Mesothelial cell of epicardium (in vitro differentiated cells): ENCODE measurements at regions not wholly inside any gene's neighbourhood (a gene's known extent, or its start where the extent isn't known, plus 50 kb on each side); places are given as distances from the start of the nearest gene placed in this dataset.

Source experiments
- DNase-seq, 2 experiments: peaks; one replicate each; pipeline ENCODE4 v3.0.0; 2021; ENCODE audit warnings: low spot score in 2 of 2; ENCODE audit not compliant: unreplicated experiment in 2 of 2
- H3K27ac Mint-ChIP-seq: 2 replicates; pipeline ENCODE4 v1.8.0; 2021; ENCODE audit warnings: mixed read lengths
- H3K27me3 Mint-ChIP-seq: 2 replicates; pipeline ENCODE4 v1.8.0; 2021; ENCODE audit warnings: low read depth, mixed read lengths
- H3K36me3 Mint-ChIP-seq: 2 replicates; pipeline ENCODE4 v1.8.0; 2021; ENCODE audit warnings: mixed read lengths
- H3K4me1 Mint-ChIP-seq: 2 replicates; pipeline ENCODE4 v1.8.0; 2021; ENCODE audit warnings: mixed read lengths
- H3K4me3 Mint-ChIP-seq: 2 replicates; pipeline ENCODE4 v1.8.0; 2021; ENCODE audit warnings: mild to moderate bottlenecking, moderate library complexity, mixed read lengths
- H3K9me3 Mint-ChIP-seq: 2 replicates; pipeline ENCODE4 v1.8.0; 2021; ENCODE audit warnings: mixed read lengths
- CTCF ChIP-seq: fragments of 200-600 bp; sonication (generic); IDR thresholded peaks from one replicate; pipeline ENCODE4 v1.5.0; 2021; ENCODE audit warnings: antibody characterized with exemption; ENCODE audit not compliant: unreplicated experiment

GRCh38 chr12:42779186-42779859 is 189.8 kb upstream of the PRICKLE1 start:
- Mint-ChIP-seq H3K4me1 (peaks cover 39% of the 10 kb centered on the region), H3K9me3 (no peaks in the 10 kb centered on the region), H3K36me3 (no peaks in the 10 kb centered on the region), H3K27ac (no peak overlapping the region), H3K27me3 (no peaks in the 10 kb centered on the region), H3K4me3 (no peak overlapping the region)
- TF ChIP-seq CTCF, result no peak
- no peak for DNase-seq

- Mint-ChIP-seq H3K9me3 (peaks cover 5% of the 10 kb centered on the region), H3K36me3 (peaks cover 3% of the 10 kb centered on the region), H3K4me3 (no peak overlapping the region), H3K4me1 (peaks cover 30% of the 10 kb centered on the region), H3K27ac (no peak overlapping the region), H3K27me3 (no peaks in the 10 kb centered on the region)
- DNase-seq, result no peak
- TF ChIP-seq CTCF, result no peak
Observed at GRCh38 chr12:42776396-42776795, 186.8 kb upstream of the PRICKLE1 start.

- H3K36me3 Mint-ChIP-seq, result peaks cover 4% of the 10 kb centered on the region
- H3K4me3 Mint-ChIP-seq, result no peak overlapping the region
- H3K4me1 Mint-ChIP-seq, result peaks cover 15% of the 10 kb centered on the region
- no peak overlapping the region for H3K27ac Mint-ChIP-seq
- H3K9me3 Mint-ChIP-seq, result peaks cover 7% of the 10 kb centered on the region
- no peak for DNase-seq
- no peak for TF ChIP-seq CTCF
- no peaks in the 10 kb centered on the region for H3K27me3 Mint-ChIP-seq
Observed at GRCh38 chr12:42774238-42774637, 184.7 kb upstream of the PRICKLE1 start.

- no peaks in the 10 kb centered on the region for H3K27me3 Mint-ChIP-seq
- no peak for DNase-seq
- H3K9me3 Mint-ChIP-seq, result peaks cover 7% of the 10 kb centered on the region
- H3K4me1 Mint-ChIP-seq, result peaks cover 2% of the 10 kb centered on the region
- no peak overlapping the region for H3K4me3 Mint-ChIP-seq
- H3K27ac Mint-ChIP-seq, result no peak overlapping the region
- H3K36me3 Mint-ChIP-seq, result peaks cover 4% of the 10 kb centered on the region
- TF ChIP-seq CTCF, result no peak
Observed at GRCh38 chr12:42770261-42770660, 180.7 kb upstream of the PRICKLE1 start.

GRCh38 chr12:42769455-42769854 is 179.9 kb upstream of the PRICKLE1 start:
- no peak for TF ChIP-seq CTCF
- DNase-seq, result no peak
- Mint-ChIP-seq H3K36me3 (peaks cover 4% of the 10 kb centered on the region), H3K27me3 (no peaks in the 10 kb centered on the region), H3K4me1 (peaks cover 2% of the 10 kb centered on the region), H3K4me3 (no peak overlapping the region), H3K27ac (no peak overlapping the region), H3K9me3 (peaks cover 7% of the 10 kb centered on the region)

GRCh38 chr12:42767998-42768397 is 178.5 kb upstream of the PRICKLE1 start:
- no peak for TF ChIP-seq CTCF
- Mint-ChIP-seq H3K4me3 (no peak overlapping the region), H3K27ac (no peak overlapping the region), H3K27me3 (no peaks in the 10 kb centered on the region), H3K9me3 (peaks cover 7% of the 10 kb centered on the region), H3K4me1 (peaks cover 2% of the 10 kb centered on the region), H3K36me3 (peaks cover 4% of the 10 kb centered on the region)
- no peak for DNase-seq
